ENCODE measurements at regions not wholly inside any gene's neighbourhood (a gene's known extent, or its start where the extent isn't known, plus 50 kb on each side); places are given as distances from the start of the nearest gene placed in this dataset.

- DNase-seq (ENCODE audit: extremely low read depth, low read depth): no peak
Observed at GRCh38 chr2:120401275-120402066, 55.5 kb downstream of the INHBB start.

- no peak for DNase-seq (ENCODE audit: extremely low read depth, low read depth)
Observed at GRCh38 chr2:120402067-120402433, 56.1 kb downstream of the INHBB start.

- DNase-seq (ENCODE audit: extremely low read depth, low read depth): no peak
Observed at GRCh38 chr2:120402508-120402907, 56.6 kb downstream of the INHBB start.

GRCh38 chr2:120403261-120403660 is 57.3 kb downstream of the INHBB start:
- DNase-seq (ENCODE audit: extremely low read depth, low read depth): no peak

- no peak for DNase-seq (ENCODE audit: extremely low read depth, low read depth)
Observed at GRCh38 chr2:120403676-120404075, 57.7 kb downstream of the INHBB start.

GRCh38 chr2:120404274-120404673 is 58.3 kb downstream of the INHBB start:
- no peak for DNase-seq (ENCODE audit: extremely low read depth, low read depth)

GRCh38 chr2:120404941-120405758 is 59.2 kb downstream of the INHBB start:
- DNase-seq (ENCODE audit: extremely low read depth, low read depth): no peak

GRCh38 chr2:120405759-120406099 is 59.8 kb downstream of the INHBB start:
- DNase-seq (ENCODE audit: extremely low read depth, low read depth): no peak

GRCh38 chr2:120406566-120406965 is 60.6 kb downstream of the INHBB start:
- DNase-seq (ENCODE audit: extremely low read depth, low read depth): no peak

- DNase-seq (ENCODE audit: extremely low read depth, low read depth): no peak
Observed at GRCh38 chr2:120410487-120410886, 64.6 kb downstream of the INHBB start.

GRCh38 chr2:120415060-120415459 is 69.1 kb downstream of the INHBB start:
- DNase-seq (ENCODE audit: extremely low read depth, low read depth): no peak

GRCh38 chr2:120415728-120416509 is 70.0 kb downstream of the INHBB start:
- no peak for DNase-seq (ENCODE audit: extremely low read depth, low read depth)

GRCh38 chr2:120418174-120418787 is 72.3 kb downstream of the INHBB start:
- no peak for DNase-seq (ENCODE audit: extremely low read depth, low read depth)

- no peak for DNase-seq (ENCODE audit: extremely low read depth, low read depth)
Observed at GRCh38 chr2:120419073-120419472, 73.1 kb downstream of the INHBB start.

GRCh38 chr2:120419955-120420354 is 74.0 kb downstream of the INHBB start:
- DNase-seq (ENCODE audit: extremely low read depth, low read depth): no peak

GRCh38 chr2:120421126-120421829 is 75.3 kb downstream of the INHBB start:
- no peak for DNase-seq (ENCODE audit: extremely low read depth, low read depth)

- DNase-seq (ENCODE audit: extremely low read depth, low read depth): no peak
Observed at GRCh38 chr2:120421830-120422175, 75.9 kb downstream of the INHBB start.

GRCh38 chr2:120422465-120423160 is 76.7 kb downstream of the INHBB start:
- DNase-seq (ENCODE audit: extremely low read depth, low read depth): no peak

- no peak for DNase-seq (ENCODE audit: extremely low read depth, low read depth)
Observed at GRCh38 chr2:120423167-120423943, 77.4 kb downstream of the INHBB start.

Data from NCI-H460 (cell line).